Thymus (tissue), 11 donors: ENCODE measurements at regions not wholly inside any gene's neighbourhood (a gene's known extent, or its start where the extent isn't known, plus 50 kb on each side); places are given as distances from the start of the nearest gene placed in this dataset.

ENCODE experiments used
- DNase-seq, 9 donors: peaks; one replicate each; pipeline ENCODE4 v3.0.0-alpha.2; 2013; ENCODE audit warnings: low spot score in 9 of 9, low read depth in 6 of 9, missing footprints in 1 of 9
- H3K27ac ChIP-seq, 2 donors: one replicate each; pipeline ENCODE4 v1.5.1; 2013; ENCODE audit warnings: control low read depth in 1 of 2, low read depth in 1 of 2, low read length in 1 of 2, mild to moderate bottlenecking in 1 of 2, moderate library complexity in 1 of 2
- H3K27me3 ChIP-seq, 2 donors: one replicate each; pipeline ENCODE4 v1.5.1; 2013; ENCODE audit warnings: low read length in 1 of 2; ENCODE audit not compliant: control insufficient read depth in 2 of 2, insufficient read depth in 1 of 2
- H3K36me3 ChIP-seq, 2 donors: one replicate each; pipeline ENCODE4 v1.5.1; 2013; ENCODE audit warnings: low read length in 1 of 2, mild to moderate bottlenecking in 1 of 2, moderate library complexity in 1 of 2; ENCODE audit not compliant: control insufficient read depth in 2 of 2, insufficient read depth in 2 of 2
- H3K4me1 ChIP-seq, 2 donors: one replicate each; pipeline ENCODE4 v1.5.1; 2013; ENCODE audit warnings: low read length in 2 of 2; ENCODE audit not compliant: control insufficient read depth in 2 of 2, insufficient read depth in 2 of 2
- H3K4me3 ChIP-seq, 2 donors: one replicate each; pipeline ENCODE4 v1.5.1; 2013; ENCODE audit warnings: low read length in 2 of 2, control low read depth in 1 of 2, mild to moderate bottlenecking in 1 of 2
- H3K9me3 ChIP-seq, 2 donors: one replicate each; pipeline ENCODE4 v1.5.1; 2013; ENCODE audit warnings: low read length in 1 of 2, mild to moderate bottlenecking in 1 of 2; ENCODE audit not compliant: control insufficient read depth in 2 of 2, insufficient read depth in 1 of 2
- WGBS: extraction: QIAGEN DNeasy Blood & Tissue Kit; methylation state at CpG from one replicate; pipeline ENCODE4 v1.1.7; 2013; 5-methylcytosine and 5-hydroxymethylcytosine counted together
- donor health status: healthy.

GRCh38 chr2:217727801-217728200, 275.0 kb downstream of the TNS1 start:
- no peak for DNase-seq
- H3K27ac ChIP-seq = no peak overlapping the region
- no peaks in the 10 kb centered on the region for H3K4me1 ChIP-seq
- no peaks in the 10 kb centered on the region for H3K36me3 ChIP-seq
- no peaks in the 10 kb centered on the region for H3K9me3 ChIP-seq
- whole genome bisulfite sequencing = 96% methylated on average over 7 of the region's 7 CpGs
- H3K27me3 ChIP-seq = no peaks in the 10 kb centered on the region
- no peak overlapping the region for H3K4me3 ChIP-seq

- Histone ChIP-seq H3K4me1 (no peaks in the 10 kb centered on the region), H3K4me3 (no peak overlapping the region), H3K36me3 (no peaks in the 10 kb centered on the region), H3K9me3 (no peaks in the 10 kb centered on the region), H3K27me3 (no peaks in the 10 kb centered on the region), H3K27ac (no peak overlapping the region)
- DNase-seq = no peak
- WGBS = 99% methylated on average over 4 of the region's 4 CpGs
Observed at GRCh38 chr2:217725409-217725808, 277.4 kb downstream of the TNS1 start.

DNA sequence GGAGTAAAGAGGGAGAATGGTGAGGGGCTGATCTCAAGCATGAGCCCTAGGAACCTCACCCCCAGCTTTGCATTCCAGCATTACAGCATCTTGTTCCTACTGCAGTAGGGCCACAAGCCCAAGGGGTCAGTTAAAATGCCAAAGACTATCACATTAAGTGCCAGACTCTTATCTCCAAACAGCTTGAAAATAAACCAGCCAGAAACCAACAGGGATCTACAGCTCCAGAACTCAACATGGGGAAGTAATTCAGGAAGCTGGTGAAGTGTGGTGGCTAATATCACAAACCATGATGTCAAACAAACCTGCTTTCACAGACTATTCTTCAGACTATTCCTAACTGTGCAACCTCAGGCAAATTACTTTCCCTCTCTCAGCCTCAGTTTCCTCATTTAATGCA, 278.3 kb downstream of the TNS1 start:
- H3K27ac ChIP-seq = no peak overlapping the region
- H3K4me1 ChIP-seq = no peaks in the 10 kb centered on the region
- H3K36me3 ChIP-seq = no peaks in the 10 kb centered on the region
- no peaks in the 10 kb centered on the region for H3K9me3 ChIP-seq
- H3K4me3 ChIP-seq = no peak overlapping the region
- no peak for DNase-seq
- H3K27me3 ChIP-seq = no peaks in the 10 kb centered on the region

DNA sequence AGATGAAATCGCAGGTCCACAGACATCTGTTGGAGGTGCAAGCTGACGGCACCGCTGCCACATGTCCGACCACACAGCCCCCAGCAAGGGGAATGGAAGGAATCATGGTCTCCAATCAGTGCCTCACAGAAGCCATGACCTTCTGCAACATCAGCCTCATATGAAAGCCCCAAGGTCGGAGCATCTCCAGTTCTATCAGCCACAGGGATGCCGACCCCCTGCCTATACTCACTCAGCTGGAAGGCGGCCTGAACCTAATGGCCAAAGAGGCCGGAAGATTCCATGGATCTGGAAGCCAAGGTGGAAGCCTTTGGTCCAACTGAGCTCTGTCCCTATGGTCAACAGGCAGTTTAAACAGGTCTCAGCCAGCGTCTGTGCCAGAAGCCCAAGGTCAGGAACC, 278.8 kb downstream of the TNS1 start:
- no peak for DNase-seq
- 96% methylated on average over 9 of the region's 9 CpGs for WGBS

DNA sequence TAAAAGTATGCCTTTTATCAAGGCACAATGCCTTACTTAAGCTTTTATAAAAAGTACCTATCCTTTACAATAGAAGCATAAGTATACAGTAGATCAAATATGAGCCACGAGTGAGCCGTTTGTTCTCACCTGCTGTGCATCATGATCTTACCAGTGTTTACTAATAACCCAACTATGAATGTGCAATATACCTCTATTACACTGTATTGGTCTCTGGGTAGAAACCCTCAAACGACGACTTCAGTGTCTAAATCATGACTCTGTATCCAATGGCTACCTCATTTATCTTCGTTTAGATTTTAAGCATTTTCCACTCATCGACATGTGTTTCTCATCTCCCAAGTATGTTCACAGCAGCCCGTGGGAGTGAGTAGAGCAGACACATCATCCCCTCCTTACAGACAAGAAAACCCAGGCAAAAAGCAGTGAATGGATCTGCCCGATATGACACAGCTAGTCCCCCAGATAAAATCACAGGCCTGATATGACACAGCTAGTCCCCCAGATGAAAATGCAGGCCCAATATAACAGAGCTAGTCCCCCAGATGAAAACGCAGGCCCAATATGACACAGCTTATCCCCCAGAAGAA, 279.8 kb downstream of the TNS1 start:
- H3K4me1 ChIP-seq = no peaks in the 10 kb centered on the region
- WGBS = 97% methylated on average over 9 of the region's 9 CpGs
- no peak overlapping the region for H3K4me3 ChIP-seq
- H3K27ac ChIP-seq = no peak overlapping the region
- H3K36me3 ChIP-seq = no peaks in the 10 kb centered on the region
- no peaks in the 10 kb centered on the region for H3K9me3 ChIP-seq
- no peaks in the 10 kb centered on the region for H3K27me3 ChIP-seq
- DNase-seq = no peak

More for the DNA sequence above, 278.8 kb downstream of the TNS1 start:
- H3K4me3 ChIP-seq = no peak overlapping the region
- no peaks in the 10 kb centered on the region for H3K36me3 ChIP-seq
- H3K27me3 ChIP-seq = no peaks in the 10 kb centered on the region
- no peak overlapping the region for H3K27ac ChIP-seq
- no peaks in the 10 kb centered on the region for H3K9me3 ChIP-seq
- H3K4me1 ChIP-seq = no peaks in the 10 kb centered on the region

DNA sequence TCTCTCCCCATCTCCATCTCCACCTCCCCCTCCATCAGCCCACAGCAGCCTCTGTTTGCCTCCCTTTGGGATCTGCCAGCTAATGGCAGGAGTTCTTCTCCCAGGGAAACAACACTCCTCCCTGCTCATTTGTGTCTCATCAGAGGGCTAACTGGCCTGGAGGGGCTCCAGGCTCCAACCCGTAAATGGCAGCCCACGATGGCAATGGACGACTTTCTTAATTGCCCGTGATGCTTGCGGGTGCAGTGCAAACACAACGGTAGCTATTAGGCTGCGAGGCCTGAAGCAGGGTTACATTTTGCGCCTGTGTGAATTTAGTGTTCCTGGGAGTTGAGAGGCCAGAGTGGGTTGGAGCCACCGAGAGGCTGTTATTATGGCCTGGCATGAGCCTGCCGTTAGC, 285.1 kb downstream of the TNS1 start:
- Histone ChIP-seq H3K27me3 (peaks cover 0 to 7% of the 10 kb centered on the region in 2 donors), H3K27ac (no peak overlapping the region), H3K4me3 (no peak overlapping the region), H3K9me3 (no peaks in the 10 kb centered on the region), H3K4me1 (peaks cover 5 to 23% of the 10 kb centered on the region in 2 donors), H3K36me3 (no peaks in the 10 kb centered on the region)
- no peak for DNase-seq
- WGBS = 97% methylated on average over 10 of the region's 10 CpGs

DNA sequence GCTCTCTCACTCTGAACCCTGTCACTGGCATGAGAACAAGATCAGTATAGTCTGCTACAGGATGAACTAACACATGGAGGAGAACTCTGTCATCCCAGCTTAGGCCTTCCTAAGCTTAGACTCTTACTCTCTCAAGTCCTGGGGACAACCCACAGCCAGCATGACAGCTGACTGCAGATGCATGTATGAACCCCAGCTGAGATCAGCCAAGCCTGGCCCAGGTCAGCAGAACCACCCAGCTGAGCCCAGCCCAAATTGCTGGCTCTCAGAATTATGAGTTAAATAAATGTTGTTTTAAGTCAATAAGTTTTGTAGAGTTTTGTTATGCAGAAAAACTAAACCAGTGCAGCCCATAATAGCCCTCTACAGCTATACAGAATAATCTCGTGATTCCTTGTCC, 287.3 kb downstream of the TNS1 start:
- no peak overlapping the region for H3K27ac ChIP-seq
- no peak overlapping the region for H3K4me3 ChIP-seq
- H3K36me3 ChIP-seq = no peaks in the 10 kb centered on the region
- H3K27me3 ChIP-seq = peaks cover 0 to 16% of the 10 kb centered on the region in 2 donors
- WGBS = 93% methylated on average over 1 of the region's 1 CpG
- DNase-seq = no peak
- H3K4me1 ChIP-seq = peaks cover 5 to 29% of the 10 kb centered on the region in 2 donors
- no peaks in the 10 kb centered on the region for H3K9me3 ChIP-seq

GRCh38 chr2:217714287-217714751, 288.5 kb downstream of the TNS1 start:
- WGBS = 48% methylated on average over 10 of the region's 10 CpGs
- no peak overlapping the region for H3K27ac ChIP-seq
- DNase-seq = peak in 2 of 9 donors; percentile 9 to 23
- H3K4me3 ChIP-seq = no peak overlapping the region
- peaks cover 5 to 29% of the 10 kb centered on the region in 2 donors for H3K4me1 ChIP-seq
- no peaks in the 10 kb centered on the region for H3K36me3 ChIP-seq
- no peaks in the 10 kb centered on the region for H3K9me3 ChIP-seq
- peaks cover 0 to 16% of the 10 kb centered on the region in 2 donors for H3K27me3 ChIP-seq

GRCh38 chr2:217713395-217714286, 289.2 kb downstream of the TNS1 start:
- Histone ChIP-seq H3K27ac (no peak overlapping the region), H3K9me3 (no peaks in the 10 kb centered on the region), H3K4me3 (no peak overlapping the region), H3K4me1 (peaks cover 5 to 29% of the 10 kb centered on the region in 2 donors), H3K27me3 (peaks cover 0 to 16% of the 10 kb centered on the region in 2 donors), H3K36me3 (no peaks in the 10 kb centered on the region)
- WGBS = 50% methylated on average over 16 of the region's 16 CpGs
- DNase-seq = peak; percentile 27 to 74 (median 40)
